ENCODE measurements at regions not wholly inside any gene's neighbourhood (a gene's known extent, or its start where the extent isn't known, plus 50 kb on each side); places are given as distances from the start of the nearest gene placed in this dataset.

DNA sequence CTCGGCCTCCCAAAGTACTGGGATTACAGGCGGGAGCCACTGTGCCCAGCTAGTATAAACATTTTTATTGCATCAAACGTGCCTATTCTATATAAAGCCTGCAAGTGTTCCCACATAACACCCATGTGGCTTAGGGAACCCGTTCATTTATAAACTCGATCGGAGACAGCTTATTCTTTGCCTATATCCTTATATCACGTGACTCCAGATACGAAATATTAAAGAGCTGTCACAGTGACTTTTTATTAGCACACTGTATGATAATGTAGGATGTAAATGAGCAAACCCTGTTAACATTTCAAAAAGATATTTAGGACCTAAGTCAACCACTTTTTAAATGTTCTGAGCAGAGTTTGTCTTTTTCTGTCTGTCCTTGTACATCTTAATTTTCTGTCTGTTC, 642.9 kb upstream of the ADARB2 start:
- TF ChIP-seq, protein P1, sequence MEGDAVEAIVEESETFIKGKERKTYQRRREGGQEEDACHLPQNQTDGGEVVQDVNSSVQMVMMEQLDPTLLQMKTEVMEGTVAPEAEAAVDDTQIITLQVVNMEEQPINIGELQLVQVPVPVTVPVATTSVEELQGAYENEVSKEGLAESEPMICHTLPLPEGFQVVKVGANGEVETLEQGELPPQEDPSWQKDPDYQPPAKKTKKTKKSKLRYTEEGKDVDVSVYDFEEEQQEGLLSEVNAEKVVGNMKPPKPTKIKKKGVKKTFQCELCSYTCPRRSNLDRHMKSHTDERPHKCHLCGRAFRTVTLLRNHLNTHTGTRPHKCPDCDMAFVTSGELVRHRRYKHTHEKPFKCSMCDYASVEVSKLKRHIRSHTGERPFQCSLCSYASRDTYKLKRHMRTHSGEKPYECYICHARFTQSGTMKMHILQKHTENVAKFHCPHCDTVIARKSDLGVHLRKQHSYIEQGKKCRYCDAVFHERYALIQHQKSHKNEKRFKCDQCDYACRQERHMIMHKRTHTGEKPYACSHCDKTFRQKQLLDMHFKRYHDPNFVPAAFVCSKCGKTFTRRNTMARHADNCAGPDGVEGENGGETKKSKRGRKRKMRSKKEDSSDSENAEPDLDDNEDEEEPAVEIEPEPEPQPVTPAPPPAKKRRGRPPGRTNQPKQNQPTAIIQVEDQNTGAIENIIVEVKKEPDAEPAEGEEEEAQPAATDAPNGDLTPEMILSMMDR (IDR thresholded peaks at IDR 0.05), result no peak
- no peak for TF ChIP-seq POLR2A (IDR thresholded peaks at IDR 0.05)
